IMR-90 (cell line): ENCODE measurements at regions not wholly inside any gene's neighbourhood (a gene's known extent, or its start where the extent isn't known, plus 50 kb on each side); places are given as distances from the start of the nearest gene placed in this dataset.
A peak's percentile ranks its signal among the peaks of the same experiment; 100 is the strongest.

Source experiments
- ATAC-seq: fragments of 200-7000 bp; cut with Tn5 transposase; 2 replicates; pipeline ENCODE4 v1.9.1; 2020; ENCODE audit warnings: low read depth, mild to moderate bottlenecking, moderate library complexity
- BruUV-seq: library from RNA; stranded (reverse); fragments of 400-500 nt; replicated peaks from 2 replicates; lab custom pipeline; 2021; lab: Mats Ljungman, UMichigan
- CTCF ChIA-PET: fragments of 300-600 bp; formaldehyde crosslinking; extraction: SDS; loops from one replicate; lab custom pipeline; 2021; ENCODE audit warnings: antibody characterized with exemption; lab: Yijun Ruan, JAX
- POLR2A ChIA-PET: fragments of 300-600 bp; sonication (Branson Sonifier 250); formaldehyde crosslinking; loops from one replicate; lab custom pipeline; 2022; ENCODE audit warnings: antibody characterized with exemption; ENCODE audit not compliant: unreplicated experiment; lab: Charles Lee
- DNase-seq: peaks from one replicate; pipeline ENCODE4 v3.0.0; 2013
- H2AFZ ChIP-seq: replicated peaks from 2 replicates; pipeline ENCODE3; 2013; ENCODE audit warnings: low read length, mild to moderate bottlenecking; ENCODE audit not compliant: poor library complexity
- H2AK5ac ChIP-seq: 2 replicates; pipeline ENCODE4 v1.6.1; 2013; ENCODE audit warnings: low read depth, low read length, inconsistent platforms
- H2AK9ac ChIP-seq: replicated peaks from 2 replicates; pipeline ENCODE3; 2013; ENCODE audit warnings: mild to moderate bottlenecking, low read depth, low read length, moderate library complexity; ENCODE audit not compliant: poor library complexity
- H2BK120ac ChIP-seq: 2 replicates; pipeline ENCODE4 v1.6.1; 2013; ENCODE audit warnings: low read depth, low read length, inconsistent platforms
- H2BK15ac ChIP-seq: 3 replicates; pipeline ENCODE4 v1.6.1; 2013; ENCODE audit warnings: low read depth, low read length, inconsistent platforms
- H2BK20ac ChIP-seq: 2 replicates; pipeline ENCODE4 v1.6.1; 2013; ENCODE audit warnings: low read depth, mild to moderate bottlenecking, inconsistent platforms, low read length, moderate library complexity
- H2BK5ac ChIP-seq: 2 replicates; pipeline ENCODE4 v1.6.1; 2013; ENCODE audit warnings: mild to moderate bottlenecking, low read depth, low read length, inconsistent platforms; ENCODE audit not compliant: poor library complexity, severe bottlenecking
- H3K14ac ChIP-seq: replicated peaks from 2 replicates; pipeline ENCODE4 v1.6.1; 2013; ENCODE audit warnings: low read depth, low read length, inconsistent platforms
- H3K18ac ChIP-seq: 2 replicates; pipeline ENCODE4 v1.6.1; 2013; ENCODE audit warnings: low read depth, low read length, control low read depth
- H3K23ac ChIP-seq: 2 replicates; pipeline ENCODE4 v1.6.1; 2013; ENCODE audit warnings: low read depth, low read length, inconsistent platforms
- H3K27ac ChIP-seq: 2 replicates; pipeline ENCODE4 v1.5.1; 2013; ENCODE audit warnings: mild to moderate bottlenecking, control low read depth, low read length; ENCODE audit not compliant: insufficient read depth
- H3K27me3 ChIP-seq: 2 replicates; pipeline ENCODE4 v1.6.1; 2013; ENCODE audit warnings: low read length; ENCODE audit not compliant: control insufficient read depth, insufficient read depth
- H3K36me3 ChIP-seq: 2 replicates; pipeline ENCODE4 v1.6.1; 2013; ENCODE audit warnings: low read length, mixed read lengths; ENCODE audit not compliant: control insufficient read depth, insufficient read depth
- H3K4ac ChIP-seq: 2 replicates; pipeline ENCODE4 v1.6.1; 2013; ENCODE audit warnings: low read depth, low read length, inconsistent platforms
- H3K4me1 ChIP-seq: 2 replicates; pipeline ENCODE4 v1.6.1; 2013; ENCODE audit warnings: low read length, mixed read lengths; ENCODE audit not compliant: control insufficient read depth, insufficient read depth
- H3K4me2 ChIP-seq: 2 replicates; pipeline ENCODE4 v1.6.1; 2013; ENCODE audit warnings: low read depth, mild to moderate bottlenecking, control low read depth, low read length, moderate library complexity
- H3K4me3 ChIP-seq: 2 replicates; pipeline ENCODE4 v1.5.1; 2013; ENCODE audit warnings: low read depth, mild to moderate bottlenecking, control low read depth, low read length, moderate library complexity; ENCODE audit not compliant: insufficient read depth
- H3K56ac ChIP-seq: 2 replicates; pipeline ENCODE4 v1.6.1; 2013; ENCODE audit warnings: low read length, inconsistent platforms; ENCODE audit not compliant: insufficient read depth; ENCODE audit errors: extremely low read depth
- H3K79me1 ChIP-seq, 2 experiments: 2 replicates each; pipeline ENCODE4 v1.6.1; 2013; ENCODE audit warnings: low read length in 2 of 2, inconsistent platforms in 1 of 2, low read depth in 1 of 2
- H3K9ac ChIP-seq: 2 replicates; pipeline ENCODE4 v1.6.1; 2013; ENCODE audit warnings: low read depth, low read length, control low read depth
- H3K9me1 ChIP-seq: 2 replicates; pipeline ENCODE4 v1.6.1; 2013; ENCODE audit warnings: low read length, inconsistent platforms; ENCODE audit not compliant: insufficient read depth
- H3K9me3 ChIP-seq: 2 replicates; pipeline ENCODE4 v1.6.1; 2013; ENCODE audit warnings: low read length; ENCODE audit not compliant: control insufficient read depth, insufficient read depth
- H4K20me1 ChIP-seq: 2 replicates; pipeline ENCODE4 v1.6.1; 2013; ENCODE audit warnings: low read length, inconsistent platforms; ENCODE audit not compliant: insufficient read depth
- H4K5ac ChIP-seq: 2 replicates; pipeline ENCODE4 v1.6.1; 2013; ENCODE audit warnings: mild to moderate bottlenecking, low read depth, low read length, control low read depth
- H4K8ac ChIP-seq, 2 experiments: 2 replicates each; pipeline ENCODE4 v1.6.1; 2013; ENCODE audit warnings: low read depth in 2 of 2, low read length in 2 of 2, control low read depth in 1 of 2, inconsistent platforms in 1 of 2
- H4K91ac ChIP-seq: 2 replicates; pipeline ENCODE4 v1.6.1; 2013; ENCODE audit warnings: low read depth, low read length, inconsistent platforms; ENCODE audit not compliant: insufficient read depth
- BHLHE40 ChIP-seq: fragments of 150-350 bp; IDR thresholded peaks from 2 replicates; pipeline ENCODE4 v1.6.1; 2016; ENCODE audit warnings: mild to moderate bottlenecking, low read depth, low read length
- CEBPB ChIP-seq: IDR thresholded peaks from 2 replicates; pipeline ENCODE4 v1.6.1; 2012; ENCODE audit warnings: low read depth, low read length, improper control_type of control experiment
- CHD1 ChIP-seq: IDR thresholded peaks from 2 replicates; pipeline ENCODE4 v1.6.1; 2012; ENCODE audit warnings: low read depth, low read length, improper control_type of control experiment
- FOS ChIP-seq: fragments of 150-350 bp; IDR thresholded peaks from 2 replicates; pipeline ENCODE4 v1.6.1; 2016; ENCODE audit warnings: low read depth, low read length
- MAFK ChIP-seq: IDR thresholded peaks from 2 replicates; pipeline ENCODE4 v1.6.1; 2012; ENCODE audit warnings: low read depth, low read length, improper control_type of control experiment
- MAZ ChIP-seq: IDR thresholded peaks from 2 replicates; pipeline ENCODE4 v1.6.1; 2012; ENCODE audit warnings: low read depth, mild to moderate bottlenecking, low read length, improper control_type of control experiment, moderate library complexity, borderline replicate concordance
- MXI1 ChIP-seq: IDR thresholded peaks from 2 replicates; pipeline ENCODE4 v1.6.1; 2012; ENCODE audit warnings: low read depth, mild to moderate bottlenecking, low read length, moderate library complexity, borderline replicate concordance
- RAD21 ChIP-seq: IDR thresholded peaks from 2 replicates; pipeline ENCODE4 v1.6.1; 2012; ENCODE audit warnings: low read length, improper control_type of control experiment
- RCOR1 ChIP-seq: IDR thresholded peaks from 2 replicates; pipeline ENCODE4 v1.6.1; 2012; ENCODE audit warnings: mild to moderate bottlenecking, low read length, improper control_type of control experiment; ENCODE audit not compliant: insufficient replicate concordance
- RFX5 ChIP-seq: IDR thresholded peaks from 2 replicates; pipeline ENCODE4 v1.8.0; 2012; ENCODE audit warnings: low read depth, mild to moderate bottlenecking, low read length, moderate library complexity
- SMC3 ChIP-seq: fragments of 150-350 bp; IDR thresholded peaks from 2 replicates; pipeline ENCODE4 v1.6.1; 2016; ENCODE audit warnings: low read depth, mild to moderate bottlenecking, antibody characterized with exemption, low read length, moderate library complexity
- WGBS, 2 experiments: methylation state at CpG; one replicate each; pipeline versions ENCODE4 v1.1.5 to v1.1.7; 2013; ENCODE audit warnings: missing lambda C conversion rate in 2 of 2; ENCODE audit not compliant: insufficient read length in 1 of 2; ENCODE audit errors: extremely low coverage in 2 of 2; 5-methylcytosine and 5-hydroxymethylcytosine counted together
- dilution Hi-C: fragments of 300-500 bp; cut with HindIII; formaldehyde crosslinking; loops from one replicate; pipeline ENCODE4 v1.14.3; 2018; ENCODE audit warnings: low sequenced_read_pairs; ENCODE audit not compliant: unreplicated experiment
- in situ Hi-C: fragments of 300-500 bp; cut with MboI; formaldehyde crosslinking; loops from 3 replicates; pipeline ENCODE4 v1.14.3; 2019; ENCODE audit warnings: low sequenced_read_pairs, inconsistent platforms, mixed read lengths
- intact Hi-C: fragments of 100-400 bp; cut with micrococcal nuclease; formaldehyde crosslinking; loops from 2 replicates; pipeline ENCODE4 v1.10.0; 2022
- TF ChIP-seq, protein P1 (sequence below): fragments of 150-350 bp; IDR thresholded peaks from 2 replicates; pipeline ENCODE4 v1.6.1; 2016; ENCODE audit warnings: low read depth, mild to moderate bottlenecking, low read length, moderate library complexity, borderline replicate concordance

DNA sequence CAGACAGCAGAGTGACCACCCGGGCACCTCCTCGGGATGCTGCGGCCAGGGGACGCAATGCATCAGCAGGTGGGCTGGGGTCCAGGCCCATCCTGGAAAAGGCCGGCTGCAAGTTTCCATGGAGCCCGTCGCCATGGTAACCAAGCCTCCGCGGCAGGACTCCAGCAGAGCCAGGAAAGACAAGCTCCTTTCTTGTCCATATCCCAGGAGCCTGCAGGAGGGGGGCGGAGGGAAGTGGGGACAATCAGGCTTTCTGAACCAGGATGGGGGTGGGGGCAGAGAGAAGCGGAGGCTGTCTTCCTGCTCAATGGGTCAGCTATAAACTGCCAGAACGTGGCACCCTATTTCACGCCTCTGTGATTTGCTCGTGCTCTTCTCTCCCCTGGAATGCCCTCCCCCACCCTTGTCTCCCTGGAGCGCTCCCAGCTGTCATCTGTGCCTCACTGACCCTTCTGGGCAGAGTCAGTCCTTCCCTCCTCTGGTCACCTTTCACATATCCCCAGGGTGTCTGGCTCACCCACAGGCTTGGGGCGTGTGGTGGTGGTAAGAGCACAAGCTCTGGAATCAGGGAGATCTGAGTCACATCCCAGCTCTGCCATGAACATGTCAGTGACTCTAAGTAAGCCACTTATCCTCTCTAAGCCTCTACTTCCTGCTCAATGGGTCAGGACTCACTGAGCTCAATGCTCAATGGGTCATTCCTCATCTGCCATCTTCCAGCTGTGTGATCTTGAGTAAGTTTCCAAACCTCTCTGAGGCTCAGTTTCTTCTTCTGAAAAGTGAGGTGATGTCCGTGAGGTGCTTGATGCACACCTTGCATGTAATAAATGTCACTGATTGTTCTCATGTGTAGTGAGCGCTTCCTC, 58.9 kb upstream of the LAPTM5 start:
- Histone ChIP-seq H3K9me1 (peaks cover 33% of the 10 kb centered on the region), H3K36me3 (no peaks in the 10 kb centered on the region), H3K27ac (peak overlapping the region; percentile 32), H3K4me1 (peaks cover 13% of the 10 kb centered on the region), H3K56ac (peak overlapping the region; percentile 41; the same call in 1 of the 2 replicates), H2BK120ac (peak overlapping the region; percentile 98), H3K27me3 (no peaks in the 10 kb centered on the region), H3K4me2 (peak overlapping the region; percentile 28), H3K9me3 (no peaks in the 10 kb centered on the region), H2BK5ac (peak overlapping the region; percentile 61), H2BK20ac (peak overlapping the region; percentile 95), H4K8ac (peak overlapping the region; percentile 41 to 90), H2AK9ac (peak overlapping the region; percentile 82), H4K91ac (peak overlapping the region; percentile 89), H3K14ac (peak overlapping the region; percentile 83), H4K5ac (peak overlapping the region; percentile 45), H2AK5ac (peak overlapping the region; percentile 91), H3K9ac (no peak overlapping the region), H3K23ac (peak overlapping the region; percentile 70), H3K4me3 (no peak overlapping the region), H3K4ac (peak overlapping the region; percentile 98), H2AFZ (peak overlapping the region; percentile 81), H4K20me1 (no peaks in the 10 kb centered on the region), H2BK15ac (peak overlapping the region; percentile 88; the same call in 2 of the 3 replicates), H3K79me1 (peaks cover 0 to 3% of the 10 kb centered on the region in 2 experiments; a peak in 1 of 4 replicates), H3K18ac (peak overlapping the region; percentile 18)
- ChIA-PET POLR2A (no interaction called here), CTCF (interaction anchor here (0.5 to 1.0 kb wide), 2 partner anchors 15 to 37 kb away, joined by 4 to 8 read pairs; no protein-coding TSS in a partner anchor)
- no TSS peak for BruUV-seq
- intact Hi-C loops, result no loop called here
- dilution Hi-C loops, result loop anchor here (25.0 kb wide), 1 partner anchor 96 kb away; the partner anchor contains the start of gene SDC3
- in situ Hi-C loops, result no loop called here
- ATAC-seq (peak; percentile 87), DNase-seq (peak; percentile 92)
- TF ChIP-seq MAFK, result no peak
- peak; percentile 91 for TF ChIP-seq RCOR1
- no peak; the same call in 1 of the 2 replicates for TF ChIP-seq MAZ
- TF ChIP-seq SMC3, result no peak
- TF ChIP-seq RFX5, result no peak
- TF ChIP-seq CHD1, result no peak
- TF ChIP-seq FOS, result peak; percentile 66
- TF ChIP-seq CEBPB, result no peak
- TF ChIP-seq BHLHE40, result peak; percentile 90
- TF ChIP-seq, protein P1, sequence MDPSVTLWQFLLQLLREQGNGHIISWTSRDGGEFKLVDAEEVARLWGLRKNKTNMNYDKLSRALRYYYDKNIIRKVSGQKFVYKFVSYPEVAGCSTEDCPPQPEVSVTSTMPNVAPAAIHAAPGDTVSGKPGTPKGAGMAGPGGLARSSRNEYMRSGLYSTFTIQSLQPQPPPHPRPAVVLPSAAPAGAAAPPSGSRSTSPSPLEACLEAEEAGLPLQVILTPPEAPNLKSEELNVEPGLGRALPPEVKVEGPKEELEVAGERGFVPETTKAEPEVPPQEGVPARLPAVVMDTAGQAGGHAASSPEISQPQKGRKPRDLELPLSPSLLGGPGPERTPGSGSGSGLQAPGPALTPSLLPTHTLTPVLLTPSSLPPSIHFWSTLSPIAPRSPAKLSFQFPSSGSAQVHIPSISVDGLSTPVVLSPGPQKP, result no peak
- peak; percentile 20; the same call in 1 of the 2 replicates for TF ChIP-seq RAD21
- TF ChIP-seq MXI1, result 0 out of 2 replicates have a peak, but pooled peaks have one; percentile 10
- no CpG with 5 or more reads among the region's 18 CpGs for WGBS, 2 experiments
